Stimulated activated naive CD4-positive, alpha-beta T cell (primary cell): ENCODE measurements at regions not wholly inside any gene's neighbourhood (a gene's known extent, or its start where the extent isn't known, plus 50 kb on each side); places are given as distances from the start of the nearest gene placed in this dataset.
"Not testable (repeated sequence)": the region's sequence is repeated elsewhere in the genome, so short reads cannot be mapped to it uniquely, and the experiment has no call there.

ENCODE experiments used
- DNase-seq, 6 experiments: peaks; one replicate each; lab custom pipeline; 2025; lab: John Stamatoyannopoulos, UW

DNA sequence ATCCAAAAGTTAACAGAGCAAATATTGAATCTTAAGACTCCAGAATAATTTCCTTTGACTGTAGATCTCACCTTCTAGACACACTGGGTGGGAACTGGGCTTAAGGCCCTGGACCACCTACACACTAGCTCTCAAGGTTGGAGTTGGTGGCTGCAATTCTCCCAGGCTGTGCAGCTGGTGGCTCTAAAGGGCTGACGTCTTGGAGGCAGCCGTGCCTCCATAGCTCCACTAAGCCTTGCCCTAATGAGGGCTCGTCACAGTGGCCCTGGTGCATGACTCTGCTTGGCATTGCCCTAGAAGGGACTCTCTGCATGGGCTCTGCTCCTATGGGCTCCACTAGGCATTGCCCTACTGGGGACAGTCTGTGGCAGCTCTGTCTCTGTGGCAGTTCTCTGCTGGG, 1005.2 kb downstream of the CCSER2 start:
- no peak for DNase-seq

DNA sequence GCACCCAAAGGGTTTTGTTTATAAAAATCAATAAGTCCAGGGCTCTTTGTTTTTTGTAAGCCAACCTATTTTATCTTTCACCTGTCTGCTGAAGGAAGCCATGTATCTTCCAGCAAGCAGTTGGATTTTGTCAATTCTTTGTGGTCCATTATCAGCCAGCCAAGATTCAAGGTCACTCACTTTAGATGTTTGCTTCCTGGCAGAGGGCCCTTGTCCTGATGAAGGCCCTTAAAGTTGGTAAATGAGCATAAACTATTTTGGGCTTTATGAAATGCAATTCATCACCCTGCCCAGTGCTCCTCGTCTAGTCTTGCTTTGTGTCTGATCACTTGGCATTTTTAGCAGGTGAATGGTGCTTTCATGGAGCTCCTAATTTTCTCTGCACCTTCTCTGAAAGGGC, 1004.2 kb downstream of the GRID1 start:
- DNase-seq = no peak

DNA sequence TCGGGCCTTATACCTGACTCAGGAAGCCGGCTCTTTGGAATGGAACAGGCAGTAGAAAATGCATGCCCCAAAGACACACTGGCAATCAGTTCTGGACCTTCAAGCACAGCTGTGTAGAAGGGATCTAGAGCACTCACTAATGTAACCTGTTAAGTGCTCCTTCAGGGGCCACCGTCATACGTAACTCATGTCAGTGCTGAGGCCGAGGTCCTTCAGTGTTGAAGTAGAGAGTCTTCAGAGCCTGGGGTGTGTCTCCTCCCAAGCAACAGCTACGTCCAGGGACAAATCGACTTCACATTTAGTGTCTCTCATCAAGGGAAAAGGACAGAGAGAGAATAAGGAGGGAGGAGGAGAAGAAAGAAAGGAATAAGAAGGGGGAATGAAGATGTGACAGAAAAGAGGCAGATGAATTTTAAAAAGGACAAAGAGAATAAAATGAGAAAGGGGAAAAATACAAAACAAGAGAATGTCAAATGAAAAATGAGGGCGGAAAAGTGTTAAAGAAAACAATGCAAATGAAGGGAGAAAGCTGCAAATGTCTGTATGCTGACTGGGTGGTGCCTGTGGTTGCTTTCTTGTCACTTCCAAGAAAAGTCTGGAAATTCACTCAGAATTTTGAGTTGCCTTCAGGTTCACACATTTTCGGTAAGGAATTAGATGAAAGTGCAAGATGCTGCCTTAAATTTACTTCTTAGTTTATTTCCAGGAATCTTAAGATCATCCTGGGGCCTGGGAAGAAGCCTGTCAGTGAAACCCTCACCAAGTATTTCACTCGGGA, 989.4 kb downstream of the GRID1 start:
- DNase-seq = no peak

DNA sequence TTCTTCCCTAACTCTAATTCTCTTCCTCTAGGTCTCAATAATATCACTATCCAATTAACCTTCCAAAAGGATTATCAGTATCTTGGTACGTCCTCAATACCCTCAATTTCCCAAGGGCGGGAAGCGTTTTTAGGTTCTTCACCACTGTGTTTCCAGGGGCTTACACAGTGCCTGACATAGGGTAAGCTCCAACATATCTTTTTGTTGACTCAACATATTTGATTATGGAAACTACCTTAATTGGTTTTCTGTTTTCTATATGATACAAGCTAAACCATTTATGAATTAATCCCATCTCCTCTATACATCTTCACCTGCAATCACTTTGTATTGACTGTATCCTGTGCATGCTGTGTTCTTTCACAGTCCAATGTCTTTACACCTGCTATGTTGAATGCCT, 987.3 kb downstream of the GRID1 start:
- no peak for DNase-seq

DNA sequence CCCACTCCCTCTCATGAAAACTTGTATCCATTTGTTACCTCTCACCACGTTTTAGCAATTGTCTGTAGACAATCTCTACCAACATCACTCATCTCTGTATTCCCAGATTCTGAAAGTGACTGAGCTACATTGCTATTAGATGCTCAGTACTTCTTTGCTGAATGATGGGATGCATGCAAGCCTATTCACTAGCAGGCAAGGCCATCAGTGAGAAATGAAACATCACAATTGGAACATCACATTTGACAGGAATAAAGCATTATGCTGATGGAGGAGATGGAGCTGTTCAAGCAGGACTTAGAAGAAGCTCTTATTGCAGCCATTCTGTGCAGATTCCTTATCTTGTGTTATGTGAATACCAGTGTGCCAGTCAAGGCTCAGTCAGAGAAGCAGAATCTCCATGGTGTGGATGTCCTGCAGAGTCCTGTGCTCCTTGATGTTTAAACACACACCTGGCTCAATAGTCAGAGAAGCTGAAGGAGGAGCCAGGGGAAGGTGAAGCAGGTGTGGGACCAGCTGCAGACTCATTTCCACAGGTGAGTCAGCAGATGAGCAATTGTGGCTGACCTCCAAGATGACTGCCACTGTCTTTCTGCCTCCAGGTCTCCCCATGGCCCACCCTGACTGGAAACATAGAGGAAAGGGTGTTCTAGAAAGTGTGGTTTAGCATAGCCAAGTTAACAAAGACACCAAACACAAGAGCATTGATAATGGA, 965.5 kb downstream of the GRID1 start:
- DNase-seq = no peak

DNA sequence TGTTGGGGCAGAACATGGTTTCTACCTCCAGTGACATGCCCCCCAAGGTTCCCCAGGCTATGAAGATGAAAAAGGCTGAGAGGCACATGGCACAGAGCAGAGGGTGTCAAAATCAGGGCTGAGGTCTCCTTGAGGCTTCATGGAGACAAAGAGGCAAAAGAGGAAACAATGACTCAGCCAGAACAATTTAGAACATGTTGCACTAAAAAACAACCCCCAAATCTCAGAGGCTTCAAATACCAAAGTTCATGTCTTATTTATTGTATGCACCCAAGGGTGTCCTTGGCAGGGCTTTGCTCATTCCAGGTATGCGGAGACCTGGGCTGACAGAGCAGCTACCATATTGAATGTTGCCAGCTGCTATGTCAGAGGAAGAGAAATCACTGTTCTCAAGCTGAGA, 964.1 kb downstream of the GRID1 start:
- no peak for DNase-seq

DNA sequence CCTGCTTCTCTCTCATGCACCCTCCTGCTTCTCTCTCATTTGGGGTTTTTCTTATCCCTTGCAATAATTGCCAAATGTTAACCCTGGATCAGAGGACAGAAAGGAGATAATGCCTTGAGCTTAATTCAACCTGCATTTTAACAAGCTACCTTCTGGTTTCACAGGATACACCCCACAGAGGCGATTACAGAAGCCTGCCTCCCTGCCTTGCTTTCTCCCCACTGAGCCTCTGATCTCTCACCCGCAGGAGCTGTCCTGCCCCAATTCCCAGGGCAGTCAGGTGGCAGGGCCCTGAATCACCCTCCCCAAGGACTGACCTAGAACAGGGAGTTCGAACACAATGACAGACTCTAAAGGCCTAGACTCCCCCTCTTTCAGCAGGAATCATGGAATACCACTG, 959.5 kb downstream of the GRID1 start:
- DNase-seq = no peak

DNA sequence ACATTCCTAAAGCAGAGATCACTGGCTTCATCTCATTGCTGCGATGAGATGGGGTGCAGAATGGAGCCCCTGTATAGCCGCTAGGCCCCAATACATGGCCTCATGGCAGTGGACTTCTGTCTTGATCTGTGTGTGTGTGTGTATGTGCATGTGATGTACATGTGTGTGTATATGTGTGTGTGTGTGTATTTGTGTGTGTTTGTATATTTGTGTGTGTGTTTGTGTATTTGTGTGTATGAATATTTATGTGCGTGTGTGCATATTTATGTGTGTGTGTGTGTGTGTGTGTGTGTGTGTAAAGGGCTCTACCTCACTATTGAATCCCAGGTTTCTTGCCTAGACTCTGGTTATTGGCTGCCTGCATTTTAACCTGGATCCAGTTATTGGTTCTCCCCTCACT, 958.2 kb downstream of the GRID1 start:
- no peak for DNase-seq

DNA sequence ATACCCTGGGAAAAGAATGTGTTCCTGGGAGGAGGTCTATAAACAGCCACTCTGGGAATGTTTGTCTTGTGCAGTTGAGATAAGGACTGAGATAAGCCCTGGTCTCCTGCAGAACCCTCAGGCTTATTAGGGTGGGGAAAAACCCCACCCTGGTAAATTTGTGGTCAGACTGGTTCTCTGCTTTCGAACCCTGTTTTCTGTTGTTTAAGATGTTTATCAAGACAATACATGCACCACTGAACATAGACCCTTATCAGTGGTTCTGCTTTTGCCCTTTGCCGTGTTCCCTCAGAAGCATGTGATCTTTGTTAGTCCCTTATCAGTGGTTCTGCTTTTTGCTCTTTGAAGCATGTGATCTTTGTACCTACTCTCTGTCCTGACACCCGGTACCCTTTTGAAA, 956.0 kb downstream of the GRID1 start:
- not testable (repeated sequence) for DNase-seq

DNA sequence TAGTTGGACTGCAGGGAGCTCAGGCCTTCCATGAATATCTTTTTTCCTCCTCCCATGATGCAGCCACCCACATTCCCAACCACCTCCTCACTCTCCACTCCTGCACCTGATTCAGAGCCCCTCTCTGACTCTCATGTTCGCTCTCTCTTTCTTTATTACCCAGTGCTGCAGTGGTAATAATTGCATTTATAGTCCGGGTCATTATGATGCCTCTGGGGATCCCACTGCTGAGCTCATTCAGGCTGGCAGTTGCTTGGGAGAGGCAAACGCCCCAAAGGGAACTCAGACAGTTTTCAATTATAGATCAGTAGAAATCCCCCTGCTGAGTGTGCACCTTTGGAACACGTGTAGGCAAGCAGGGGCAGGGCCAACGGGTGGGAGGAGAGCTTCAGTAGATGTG, 953.0 kb downstream of the GRID1 start:
- no peak for DNase-seq

DNA sequence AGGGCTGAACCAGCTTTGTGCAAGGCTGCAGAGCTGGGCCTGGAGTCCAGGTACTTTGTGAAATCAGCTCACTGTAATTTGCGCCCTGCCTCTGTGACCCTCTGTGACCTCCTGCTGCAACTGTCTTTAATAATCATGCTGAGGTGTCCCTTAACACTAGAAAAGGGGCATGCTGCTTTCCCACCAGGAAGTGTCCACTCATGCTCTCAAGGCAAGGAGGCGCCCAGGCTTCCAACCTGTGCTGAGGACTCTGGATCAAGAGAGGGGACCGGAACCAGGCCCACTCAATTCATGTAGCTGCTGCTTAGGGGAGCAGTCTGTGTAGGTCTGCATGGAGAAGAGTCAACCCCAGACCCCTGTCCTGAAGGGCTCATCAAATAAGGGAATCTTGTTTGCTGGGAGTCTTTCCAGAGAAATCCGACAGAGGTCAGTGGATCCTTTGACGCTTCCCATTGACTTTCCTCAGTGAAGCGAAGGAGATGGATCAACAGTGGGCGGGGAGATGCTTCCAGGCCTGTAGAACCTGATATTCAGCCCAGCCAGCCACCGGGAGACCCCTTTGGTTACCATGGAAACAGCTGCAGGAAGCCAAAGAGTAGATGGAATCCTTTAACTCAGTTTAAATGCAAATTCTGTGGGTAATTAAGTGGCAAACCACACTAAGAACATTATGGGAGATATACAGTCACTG, 945.9 kb downstream of the GRID1 start:
- DNase-seq = no peak

DNA sequence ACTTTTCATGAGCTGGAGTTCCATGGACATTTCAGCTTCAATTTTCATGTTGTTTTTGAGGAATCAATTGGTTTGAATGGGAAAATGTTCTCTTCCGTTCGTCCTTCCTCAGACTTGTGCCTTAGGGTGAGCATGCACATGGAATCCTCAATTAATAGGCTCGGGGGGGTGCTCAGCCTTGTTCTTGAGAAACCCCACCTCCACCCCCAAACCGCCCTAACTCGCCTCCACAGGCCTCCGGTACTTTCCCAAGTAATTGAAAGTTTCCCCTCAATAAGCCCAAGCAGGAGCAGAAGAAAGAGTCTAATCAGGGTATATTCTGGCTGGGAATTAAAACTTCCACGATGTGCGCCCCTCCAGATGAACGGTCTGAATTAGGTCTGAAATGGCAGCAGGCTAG, 945.2 kb downstream of the GRID1 start:
- DNase-seq = no peak

DNA sequence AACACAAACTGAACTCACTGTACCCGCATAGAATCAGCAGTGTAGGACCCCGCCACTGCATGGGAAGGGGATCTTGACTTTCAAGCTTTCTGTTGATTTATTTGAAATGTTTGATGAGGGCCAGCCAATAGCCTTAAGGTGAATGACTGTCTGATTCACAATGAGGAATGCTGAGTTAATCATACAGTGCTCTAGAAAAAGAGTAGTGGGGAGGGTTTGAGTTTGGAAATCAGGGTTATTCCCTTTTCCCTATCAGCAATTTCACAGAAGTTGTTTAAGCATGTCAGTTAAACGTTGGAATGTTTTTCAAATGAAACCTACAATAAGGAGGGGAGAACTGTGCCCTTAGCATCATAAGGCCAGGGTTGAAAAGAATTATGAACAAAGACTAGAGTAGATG, 937.5 kb downstream of the GRID1 start:
- no peak for DNase-seq

DNA sequence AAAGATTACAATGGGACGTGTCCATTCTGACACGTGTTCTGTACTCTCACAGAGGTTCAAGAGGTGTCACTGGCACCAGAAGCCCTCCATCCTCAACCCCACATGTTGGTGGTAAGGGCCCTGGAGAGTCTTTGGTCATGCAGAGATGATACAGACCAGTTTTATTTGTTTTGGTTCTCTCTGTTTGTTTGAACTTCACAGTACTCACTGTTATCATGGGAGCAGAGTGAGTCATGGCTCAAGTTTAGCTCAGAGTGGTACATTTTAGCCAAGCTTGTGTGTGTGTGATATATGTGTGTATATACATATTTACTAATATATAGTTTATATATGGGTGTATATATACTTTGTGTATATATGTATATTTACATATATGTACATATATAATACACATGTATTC, 935.6 kb downstream of the GRID1 start:
- DNase-seq = no peak

DNA sequence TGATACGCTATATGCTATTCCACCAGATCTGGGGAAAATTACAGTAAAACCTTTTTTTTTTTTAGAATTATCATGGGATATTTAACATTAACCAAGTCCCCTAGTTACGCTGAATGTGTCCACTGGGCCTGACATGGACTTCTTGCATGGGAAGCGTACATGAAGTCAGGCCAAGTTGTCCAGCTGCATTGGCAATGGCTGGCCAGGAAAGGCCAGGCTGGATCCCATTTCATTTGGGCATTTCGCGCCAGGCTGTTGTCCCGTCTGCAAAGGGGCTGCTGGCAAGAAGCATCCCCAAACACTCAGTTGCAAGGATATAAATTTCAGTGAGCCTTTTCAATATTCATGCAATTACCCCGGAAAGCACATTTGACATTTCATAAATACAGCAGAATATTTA, 933.3 kb downstream of the GRID1 start:
- no peak for DNase-seq

DNA sequence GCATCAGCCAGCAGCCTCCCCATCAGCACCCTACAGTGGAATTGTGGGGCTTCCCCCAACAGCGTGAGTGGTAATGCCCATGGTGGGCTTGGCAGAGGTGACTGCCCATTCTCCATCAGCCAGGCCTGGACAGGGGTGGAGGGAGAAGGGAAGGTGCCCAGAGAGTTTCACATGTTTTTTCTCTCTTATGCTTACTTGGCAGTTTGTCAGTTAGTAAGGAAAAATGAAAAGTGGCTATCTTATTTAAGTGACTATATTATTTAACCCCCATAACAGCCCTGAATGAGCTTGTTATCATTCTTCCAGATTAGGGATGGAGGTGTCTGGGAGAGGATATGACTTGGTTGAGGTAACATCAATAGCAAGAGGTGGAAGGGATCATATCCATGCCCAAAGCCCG, 921.7 kb downstream of the GRID1 start:
- DNase-seq = no peak

DNA sequence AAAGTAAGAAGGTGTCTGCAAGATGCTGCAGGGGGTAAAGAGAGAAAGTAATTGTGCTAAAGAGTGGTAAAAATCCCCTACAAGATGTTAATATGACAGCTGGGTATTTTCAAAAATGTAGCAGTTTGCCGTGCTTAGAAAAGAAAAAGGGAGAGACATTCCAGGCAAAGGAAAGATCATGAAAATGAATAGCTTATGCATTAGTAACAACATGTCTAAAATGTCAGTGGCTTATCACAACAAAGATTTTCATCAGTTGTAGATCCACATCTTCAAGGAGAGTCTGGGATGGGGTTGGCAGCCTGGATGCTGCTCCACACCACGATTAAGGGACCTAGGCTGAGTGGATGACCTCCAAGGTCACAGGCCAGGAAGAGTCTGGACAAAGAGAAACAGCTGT, 920.9 kb downstream of the GRID1 start:
- DNase-seq = no peak

DNA sequence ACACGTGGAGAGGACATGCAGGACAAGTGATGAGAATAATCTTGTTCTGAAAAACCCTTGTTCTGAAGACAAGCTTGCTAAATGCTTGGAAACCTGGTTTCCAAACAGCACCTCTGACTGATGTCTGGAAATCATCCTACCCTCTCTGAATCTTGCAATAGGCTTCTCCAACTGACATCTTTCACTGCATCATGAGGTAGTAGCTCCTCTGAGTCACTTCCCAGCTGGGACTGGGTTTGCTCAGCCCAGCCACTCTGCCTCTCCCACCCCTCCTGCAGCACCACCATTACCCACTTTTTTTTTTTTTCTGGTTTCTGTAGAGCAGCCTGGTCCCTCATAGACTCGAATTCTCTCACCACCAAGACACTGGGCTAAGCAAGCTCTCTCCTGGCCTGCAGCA, 919.8 kb downstream of the GRID1 start:
- no peak for DNase-seq

DNA sequence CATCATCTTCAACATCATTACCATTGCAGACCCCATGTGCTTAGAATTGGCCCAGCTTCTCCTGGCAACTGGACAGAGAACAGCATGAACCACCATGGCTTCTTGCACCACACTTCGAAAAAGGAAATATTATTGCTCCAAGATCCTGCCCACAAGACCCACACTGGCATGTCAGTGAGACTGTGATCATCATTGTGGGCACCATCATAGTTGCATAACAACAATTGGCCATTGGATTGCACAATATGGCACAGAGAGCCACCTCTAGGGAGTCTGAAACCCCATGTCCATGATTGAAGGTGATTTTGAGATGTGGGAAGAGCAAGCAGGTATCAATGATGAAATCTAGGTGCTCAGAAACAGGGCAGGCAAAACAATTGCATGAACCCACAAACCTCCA, 918.9 kb downstream of the GRID1 start:
- no peak for DNase-seq

DNA sequence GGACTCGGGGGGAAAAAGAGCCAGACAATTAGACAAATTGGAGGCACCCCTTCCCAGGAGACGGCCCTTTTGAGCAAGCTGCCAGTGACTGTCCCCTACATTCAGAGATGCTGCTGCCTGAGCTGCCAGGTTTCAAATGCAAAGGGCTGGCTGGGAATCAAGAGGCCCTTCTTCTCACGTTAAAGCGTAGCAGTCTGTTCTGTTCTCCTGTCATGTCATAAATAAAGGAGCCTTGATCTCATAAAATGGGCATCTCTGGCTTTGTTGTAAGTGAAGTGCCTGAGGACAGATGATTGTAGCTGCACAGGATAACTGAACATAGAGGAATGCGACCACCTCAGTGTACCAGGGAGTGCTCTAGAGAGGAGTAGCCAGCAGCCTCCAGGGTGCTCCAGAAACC, 917.9 kb downstream of the GRID1 start:
- DNase-seq = no peak

DNA sequence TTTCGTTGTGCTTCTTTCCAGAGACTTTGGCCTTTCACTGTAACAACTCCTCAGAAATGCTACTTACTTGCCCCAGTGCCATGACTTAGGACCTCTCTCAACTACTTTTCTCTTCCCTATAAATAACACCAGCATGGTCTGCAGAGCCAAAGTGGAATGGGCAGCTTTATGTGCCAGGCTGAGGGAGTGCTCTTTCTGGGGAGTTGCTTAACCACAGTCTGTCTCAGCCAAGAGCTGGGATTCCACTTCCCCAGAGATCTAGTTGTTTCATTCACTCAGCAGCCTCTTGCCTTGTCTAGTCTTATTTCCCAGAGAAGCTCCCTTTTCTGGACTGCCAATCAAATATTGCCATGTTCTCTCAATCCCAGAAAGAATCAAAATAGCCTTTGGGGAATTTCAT, 912.2 kb downstream of the GRID1 start:
- no peak for DNase-seq

DNA sequence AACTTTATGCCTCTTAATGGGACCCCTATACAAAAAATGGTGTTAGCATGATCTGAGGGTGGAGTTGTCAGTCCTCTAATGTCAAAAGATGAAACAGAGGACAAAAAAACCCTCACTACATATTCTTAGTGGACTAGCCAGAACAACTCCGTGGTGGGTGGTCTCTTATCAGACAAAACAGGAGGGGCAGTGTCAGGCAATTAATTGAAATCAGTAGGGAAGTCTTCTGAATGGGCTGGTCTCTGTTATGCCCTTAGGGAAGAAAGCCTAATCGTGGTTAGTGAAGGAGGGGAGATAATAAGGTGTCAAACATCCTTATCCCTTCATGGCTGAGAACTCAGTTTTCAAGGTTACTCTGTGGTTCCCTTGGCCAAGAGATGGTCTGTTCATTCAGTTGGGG, 909.4 kb downstream of the GRID1 start:
- no peak for DNase-seq

DNA sequence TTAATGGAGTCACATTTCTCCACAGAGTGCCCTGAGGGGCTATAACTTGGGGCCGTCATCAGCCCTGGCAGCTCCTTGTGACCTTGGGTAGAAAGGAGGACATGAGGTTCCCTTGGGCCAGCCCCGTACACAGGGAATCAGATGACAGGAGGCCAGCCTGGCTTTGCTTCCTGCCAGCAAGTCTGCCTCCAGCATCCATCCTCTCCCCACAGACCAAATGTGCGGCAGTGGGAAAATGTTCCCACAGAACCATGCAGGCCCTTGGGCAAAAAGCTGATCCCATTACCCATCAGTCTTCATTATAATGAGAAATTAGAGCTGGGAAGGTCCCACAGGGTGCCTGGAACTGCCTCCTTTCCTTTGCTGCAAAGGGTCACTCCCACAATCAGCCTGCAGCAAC, 908.3 kb downstream of the GRID1 start:
- DNase-seq = no peak
